GM20000 (cell line): ENCODE measurements at regions not wholly inside any gene's neighbourhood (a gene's known extent, or its start where the extent isn't known, plus 50 kb on each side); places are given as distances from the start of the nearest gene placed in this dataset.

ENCODE experiments used
- DNase-seq: peaks from one replicate; pipeline ENCODE4 v3.0.0; 2012; ENCODE audit warnings: low spot score
- CTCF ChIP-seq: IDR thresholded peaks from 2 replicates; pipeline ENCODE4 v1.5.1; 2012; ENCODE audit warnings: mild to moderate bottlenecking, control low read depth; ENCODE audit errors: extremely low read depth, missing control alignments

GRCh38 chr20:11738852-11739251 is 178.8 kb upstream of the BTBD3 start:
- no peak for DNase-seq
- no peak for TF ChIP-seq CTCF

GRCh38 chr20:11740975-11741374 is 176.7 kb upstream of the BTBD3 start:
- TF ChIP-seq CTCF: no peak

GRCh38 chr20:11745145-11745544 is 172.5 kb upstream of the BTBD3 start:
- no peak for DNase-seq
- no peak for TF ChIP-seq CTCF

More at GRCh38 chr20:11740975-11741374, 176.7 kb upstream of the BTBD3 start:
- DNase-seq: no peak

- no peak for TF ChIP-seq CTCF
- no peak for DNase-seq
Observed at GRCh38 chr20:11748436-11748835, 169.3 kb upstream of the BTBD3 start.

- DNase-seq: no peak
- TF ChIP-seq CTCF: no peak
Observed at GRCh38 chr20:11752336-11752735, 165.4 kb upstream of the BTBD3 start.

GRCh38 chr20:11753155-11753554 is 164.5 kb upstream of the BTBD3 start:
- no peak for TF ChIP-seq CTCF
- DNase-seq: no peak

- no peak for TF ChIP-seq CTCF
- no peak for DNase-seq
Observed at GRCh38 chr20:11754451-11754850, 163.2 kb upstream of the BTBD3 start.
